Left lung (tissue), 4 donors: ENCODE measurements at regions not wholly inside any gene's neighbourhood (a gene's known extent, or its start where the extent isn't known, plus 50 kb on each side); places are given as distances from the start of the nearest gene placed in this dataset.

Source experiments
- ATAC-seq: fragments of 200-7000 bp; cut with Tn5 transposase; one replicate; pipeline ENCODE4 v1.9.1; 2020; ENCODE audit warnings: moderate library complexity
- DNase-seq, 4 donors: peaks; one replicate each; pipeline ENCODE4 v3.0.0-alpha.2; 2013 to 2020
- H3K27ac ChIP-seq, 2 donors: fragments of 200-600 bp; sonication (generic) in 1 of 2; one replicate each; pipeline versions ENCODE4 v1.5.0 to v1.8.0; 2020 to 2021
- H3K27me3 ChIP-seq, 2 donors: fragments of 200-600 bp; sonication (generic) in 1 of 2; one replicate each; pipeline versions ENCODE4 v1.5.0 to v1.8.0; 2020 to 2021
- H3K36me3 ChIP-seq, 2 donors: fragments of 200-600 bp; sonication (generic) in 1 of 2; one replicate each; pipeline versions ENCODE4 v1.5.0 to v1.8.0; 2020 to 2021
- H3K4me1 ChIP-seq, 2 donors: fragments of 200-600 bp; one replicate each; pipeline ENCODE4 v1.8.0; 2021
- H3K4me3 ChIP-seq, 2 donors: fragments of 200-600 bp; sonication (generic) in 1 of 2; one replicate each; pipeline versions ENCODE4 v1.5.0 to v1.8.0; 2020 to 2021; ENCODE audit warnings: mild to moderate bottlenecking in 1 of 2
- H3K9me3 ChIP-seq, 2 donors: fragments of 200-600 bp; sonication (generic) in 1 of 2; one replicate each; pipeline versions ENCODE4 v1.5.0 to v1.8.0; 2020 to 2021
- CTCF ChIP-seq, 2 donors: fragments of 200-600 bp; sonication (generic) in 1 of 2; IDR thresholded peaks; one replicate each; pipeline versions ENCODE4 v1.5.0 to v1.8.0; 2021; ENCODE audit warnings: antibody characterized with exemption in 2 of 2
- intact Hi-C, 2 donors: fragments of 100-400 bp; cut with DNase I; formaldehyde crosslinking; loops; one replicate each; pipeline versions ENCODE4 v1.11.2 to v1.14.2; 2022
- donor health status: DM: no; HTN: yes; CAD: no.
- donor health status: DM: no; HTN: no; CAD: no.

- peaks cover 0 to 6% of the 10 kb centered on the region in 2 donors for H3K27me3 ChIP-seq
- no peaks in the 10 kb centered on the region for H3K36me3 ChIP-seq
- intact Hi-C loops: no loop called here
- no peaks in the 10 kb centered on the region for H3K4me1 ChIP-seq
- no peak overlapping the region for H3K27ac ChIP-seq
- no peaks in the 10 kb centered on the region for H3K9me3 ChIP-seq
- no peak overlapping the region for H3K4me3 ChIP-seq
- DNase-seq (no peak), ATAC-seq (no peak)
- no peak for TF ChIP-seq CTCF (IDR thresholded peaks at IDR 0.05)
Observed at GRCh38 chr1:38526046-38526445, 333.5 kb downstream of the RRAGC start.

- Histone ChIP-seq H3K36me3 (no peaks in the 10 kb centered on the region), H3K27me3 (peaks cover 0 to 6% of the 10 kb centered on the region in 2 donors), H3K9me3 (no peaks in the 10 kb centered on the region), H3K27ac (no peak overlapping the region), H3K4me1 (no peaks in the 10 kb centered on the region), H3K4me3 (no peak overlapping the region)
- ATAC-seq: no peak
- DNase-seq: no peak
- intact Hi-C loops: no loop called here
- TF ChIP-seq CTCF (IDR thresholded peaks at IDR 0.05): no peak
Observed at GRCh38 chr1:38525343-38526043, 334.1 kb downstream of the RRAGC start.

GRCh38 chr1:38524025-38524641 lies 335.4 kb downstream of the RRAGC start:
- Histone ChIP-seq H3K36me3 (no peaks in the 10 kb centered on the region), H3K27ac (no peak overlapping the region), H3K4me3 (no peak overlapping the region), H3K27me3 (peaks cover 0 to 6% of the 10 kb centered on the region in 2 donors), H3K4me1 (no peaks in the 10 kb centered on the region), H3K9me3 (no peaks in the 10 kb centered on the region)
- no peak for DNase-seq
- no peak for TF ChIP-seq CTCF (IDR thresholded peaks at IDR 0.05)
- no peak for ATAC-seq
- intact Hi-C loops: no loop called here

GRCh38 chr1:38523568-38523939 lies 336.0 kb downstream of the RRAGC start:
- intact Hi-C loops: no loop called here

More at GRCh38 chr1:38523568-38523939, 336.0 kb downstream of the RRAGC start:
- H3K27me3 ChIP-seq: peaks cover 0 to 6% of the 10 kb centered on the region in 2 donors
- no peaks in the 10 kb centered on the region for H3K9me3 ChIP-seq
- ATAC-seq (no peak), DNase-seq (no peak)
- TF ChIP-seq CTCF (IDR thresholded peaks at IDR 0.05): no peak
- H3K4me1 ChIP-seq: no peaks in the 10 kb centered on the region
- H3K27ac ChIP-seq: no peak overlapping the region
- no peaks in the 10 kb centered on the region for H3K36me3 ChIP-seq
- H3K4me3 ChIP-seq: no peak overlapping the region
